Lung (tissue), 11 donors: ENCODE measurements at regions not wholly inside any gene's neighbourhood (a gene's known extent, or its start where the extent isn't known, plus 50 kb on each side); places are given as distances from the start of the nearest gene placed in this dataset.

ENCODE experiments used
- ATAC-seq: fragments of 200-7000 bp; cut with Tn5 transposase; one replicate; pipeline ENCODE4 v1.9.1; 2020; ENCODE audit warnings: moderate number of reproducible peaks; ENCODE audit not compliant: insufficient read depth, low FRiP score
- DNase-seq, 3 donors: peaks; one replicate each; pipeline ENCODE4 v3.0.0-alpha.2; 2013 to 2017
- H3K27ac ChIP-seq, 2 donors: one replicate each; pipeline ENCODE4 v1.5.1; 2013; ENCODE audit warnings: mild to moderate bottlenecking in 2 of 2, moderate library complexity in 2 of 2, control low read depth in 1 of 2, inconsistent platforms in 1 of 2, low read depth in 1 of 2, low read length in 1 of 2
- H3K27me3 ChIP-seq, 3 donors: one replicate each; pipeline ENCODE4 v1.5.1; 2013; ENCODE audit warnings: low read length in 2 of 3; ENCODE audit not compliant: control insufficient read depth in 3 of 3, insufficient read depth in 3 of 3
- H3K36me3 ChIP-seq, 4 donors: one replicate each; pipeline ENCODE4 v1.5.1; 2013; ENCODE audit warnings: low read length in 4 of 4, mild to moderate bottlenecking in 1 of 4, moderate library complexity in 1 of 4; ENCODE audit not compliant: control insufficient read depth in 4 of 4, insufficient read depth in 4 of 4
- H3K4me1 ChIP-seq, 5 donors: one replicate each; pipeline ENCODE4 v1.5.1; 2013; ENCODE audit warnings: low read length in 5 of 5, mild to moderate bottlenecking in 2 of 5, moderate library complexity in 1 of 5; ENCODE audit not compliant: control insufficient read depth in 5 of 5, insufficient read depth in 5 of 5
- H3K4me3 ChIP-seq: one replicate; pipeline ENCODE4 v1.5.1; 2013; ENCODE audit warnings: mild to moderate bottlenecking, control low read depth, moderate library complexity
- H3K9ac ChIP-seq, 2 donors: one replicate each; pipeline ENCODE4 v1.5.1; 2013; ENCODE audit warnings: low read length in 2 of 2, control low read depth in 1 of 2; ENCODE audit not compliant: insufficient read depth in 1 of 2
- H3K9me3 ChIP-seq, 4 donors: one replicate each; pipeline ENCODE4 v1.5.1; 2013; ENCODE audit warnings: low read length in 3 of 4, mild to moderate bottlenecking in 1 of 4, moderate library complexity in 1 of 4; ENCODE audit not compliant: control insufficient read depth in 4 of 4, insufficient read depth in 3 of 4
- CTCF ChIP-seq: IDR thresholded peaks from 2 replicates; pipeline ENCODE4 v1.5.1; 2012; ENCODE audit warnings: mild to moderate bottlenecking; ENCODE audit errors: control extremely low read depth, extremely low read depth
- WGBS, 2 donors: extraction: QIAGEN DNeasy Blood & Tissue Kit; methylation state at CpG; one replicate each; pipeline ENCODE4 v1.1.7; 2013; 5-methylcytosine and 5-hydroxymethylcytosine counted together
- donor health status: control.
- donor health status: control.
- donor health status: Bipolar disorder and iron deficiency.
- donor health status: healthy.
- donor health status: DM: yes; HTN: yes; CAD: no.

DNA sequence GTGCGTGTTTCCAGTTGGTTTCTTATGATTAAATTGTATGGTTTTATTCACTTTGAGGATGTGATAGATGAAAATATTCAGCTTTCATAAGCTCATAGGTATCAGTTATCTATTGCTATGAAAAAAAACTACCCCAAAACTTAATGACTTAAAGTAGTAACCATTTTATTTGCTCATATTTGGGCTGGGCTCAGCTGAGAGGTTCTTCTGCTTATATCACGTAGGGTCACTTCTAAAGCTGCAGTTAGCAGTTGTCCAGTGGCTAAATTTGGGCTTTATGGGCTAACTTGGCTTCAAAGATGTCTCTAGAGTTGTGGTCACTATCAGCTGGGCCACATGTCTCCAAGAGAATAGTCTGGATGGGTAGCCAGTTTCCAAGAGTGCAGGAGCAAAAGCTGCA, 206.4 kb upstream of the LYPLAL1 start:
- peaks cover 0 to 35% (median 2%) of the 10 kb centered on the region in 5 donors for H3K4me1 ChIP-seq
- H3K4me3 ChIP-seq = no peak overlapping the region

GRCh38 chr1:218967836-218968235, 205.8 kb upstream of the LYPLAL1 start:
- H3K9me3 ChIP-seq = peaks cover 0 to 9% (median 4%) of the 10 kb centered on the region in 4 donors
- ATAC-seq = no peak
- no peak overlapping the region for H3K4me3 ChIP-seq
- H3K27me3 ChIP-seq = no peaks in the 10 kb centered on the region
- H3K36me3 ChIP-seq = no peaks in the 10 kb centered on the region
- peaks cover 0 to 35% (median 2%) of the 10 kb centered on the region in 5 donors for H3K4me1 ChIP-seq
- H3K9ac ChIP-seq = no peak overlapping the region
- TF ChIP-seq CTCF = no peak
- DNase-seq = no peak
- no peak overlapping the region for H3K27ac ChIP-seq
- 78 to 82% methylated on average over 2 of the region's 2 CpGs for WGBS, 2 donors

More for the DNA sequence above, 206.4 kb upstream of the LYPLAL1 start:
- H3K36me3 ChIP-seq = no peaks in the 10 kb centered on the region
- H3K27ac ChIP-seq = no peak overlapping the region
- no peaks in the 10 kb centered on the region for H3K27me3 ChIP-seq
- ATAC-seq (no peak), DNase-seq (no peak)
- WGBS, 2 donors = 94% methylated on average over 2 of the region's 2 CpGs
- peaks cover 0 to 9% (median 4%) of the 10 kb centered on the region in 4 donors for H3K9me3 ChIP-seq
- no peak overlapping the region for H3K9ac ChIP-seq
- no peak for TF ChIP-seq CTCF

DNA sequence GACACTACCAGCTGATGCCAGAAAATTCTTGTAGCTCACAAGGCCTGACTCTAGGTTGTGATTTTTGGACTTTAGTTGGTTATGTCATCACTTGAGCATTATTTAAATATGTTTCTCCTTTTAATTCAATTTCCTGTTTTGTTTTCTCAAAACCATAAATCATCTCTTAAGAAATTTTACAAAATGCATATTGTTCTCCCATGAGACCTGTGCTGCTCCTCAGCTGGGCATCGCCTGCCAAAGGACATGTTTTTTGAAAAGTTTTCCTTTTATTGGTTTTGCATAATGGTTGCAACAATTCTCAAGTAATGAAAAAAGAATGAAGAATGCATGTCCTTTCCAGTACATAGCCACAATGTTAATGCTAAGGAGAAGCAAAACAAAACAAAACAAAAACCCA, 204.7 kb upstream of the LYPLAL1 start:
- Histone ChIP-seq H3K4me3 (no peak overlapping the region), H3K9me3 (peaks cover 0 to 9% (median 4%) of the 10 kb centered on the region in 4 donors), H3K4me1 (peaks cover 0 to 33% (median 2%) of the 10 kb centered on the region in 5 donors), H3K36me3 (no peaks in the 10 kb centered on the region), H3K27ac (no peak overlapping the region), H3K27me3 (no peaks in the 10 kb centered on the region), H3K9ac (no peak overlapping the region)
- ATAC-seq = no peak
- DNase-seq = no peak
- 91 to 94% methylated on average over 1 of the region's 1 CpG for WGBS, 2 donors
- TF ChIP-seq CTCF = no peak

GRCh38 chr1:218970397-218970990, 203.2 kb upstream of the LYPLAL1 start:
- DNase-seq = peak; percentile 29 to 89 (median 61)
- H3K36me3 ChIP-seq = no peaks in the 10 kb centered on the region
- no peak overlapping the region for H3K4me3 ChIP-seq
- ATAC-seq = no peak
- H3K27me3 ChIP-seq = no peaks in the 10 kb centered on the region
- no peak overlapping the region for H3K9ac ChIP-seq
- 80 to 86% methylated on average over 6 of the region's 6 CpGs for WGBS, 2 donors
- no peak overlapping the region for H3K27ac ChIP-seq
- peaks cover 0 to 9% (median 4%) of the 10 kb centered on the region in 4 donors for H3K9me3 ChIP-seq
- TF ChIP-seq CTCF = no peak
- peaks cover 0 to 19% (median 2%) of the 10 kb centered on the region in 5 donors for H3K4me1 ChIP-seq
